ENCODE measurements at regions not wholly inside any gene's neighbourhood (a gene's known extent, or its start where the extent isn't known, plus 50 kb on each side); places are given as distances from the start of the nearest gene placed in this dataset.

GRCh38 chr17:34045990-34046389, 209.1 kb upstream of the CCL2 start:
- DNase-seq (ENCODE audit: low read depth, low spot score), result no peak
- Histone ChIP-seq H3K9me3 (ENCODE audit: insufficient read depth, low read length) (no peaks in the 10 kb centered on the region), H3K4me1 (ENCODE audit: insufficient read depth, insufficient read length) (no peaks in the 10 kb centered on the region), H3K36me3 (ENCODE audit: insufficient read depth, insufficient read length, low read length) (no peaks in the 10 kb centered on the region), H3K27me3 (ENCODE audit: insufficient read depth, insufficient read length) (no peaks in the 10 kb centered on the region), H3K4me3 (ENCODE audit: insufficient read length, low read depth) (no peak overlapping the region), H3K9ac (ENCODE audit: insufficient read length, low read depth) (no peak overlapping the region)
- TF ChIP-seq SUZ12 (IDR thresholded peaks at IDR 0.05; ENCODE audit: extremely low read depth, insufficient read depth, insufficient read length) (no peak), YY1 (IDR thresholded peaks at IDR 0.05; ENCODE audit: insufficient read depth, insufficient read length) (no peak), ZNF274 (IDR thresholded peaks at IDR 0.05; ENCODE audit: low read depth, low read length) (no peak)

GRCh38 chr17:34051046-34051445, 204.0 kb upstream of the CCL2 start:
- no peaks in the 10 kb centered on the region for H3K4me1 ChIP-seq (ENCODE audit: insufficient read depth, insufficient read length)
- TF ChIP-seq YY1 (IDR thresholded peaks at IDR 0.05; ENCODE audit: insufficient read depth, insufficient read length), result no peak
- no peak for TF ChIP-seq ZNF274 (IDR thresholded peaks at IDR 0.05; ENCODE audit: low read depth, low read length)
- TF ChIP-seq SUZ12 (IDR thresholded peaks at IDR 0.05; ENCODE audit: extremely low read depth, insufficient read depth, insufficient read length), result no peak
- no peaks in the 10 kb centered on the region for H3K9me3 ChIP-seq (ENCODE audit: insufficient read depth, low read length)
- no peaks in the 10 kb centered on the region for H3K27me3 ChIP-seq (ENCODE audit: insufficient read depth, insufficient read length)
- no peak for DNase-seq (ENCODE audit: low read depth, low spot score)
- H3K4me3 ChIP-seq (ENCODE audit: insufficient read length, low read depth), result no peak overlapping the region
- H3K9ac ChIP-seq (ENCODE audit: insufficient read length, low read depth), result no peak overlapping the region
- H3K36me3 ChIP-seq (ENCODE audit: insufficient read depth, insufficient read length, low read length), result no peaks in the 10 kb centered on the region

- Histone ChIP-seq H3K4me1 (ENCODE audit: insufficient read depth, insufficient read length) (no peaks in the 10 kb centered on the region), H3K9ac (ENCODE audit: insufficient read length, low read depth) (no peak overlapping the region), H3K27me3 (ENCODE audit: insufficient read depth, insufficient read length) (no peaks in the 10 kb centered on the region), H3K9me3 (ENCODE audit: insufficient read depth, low read length) (no peaks in the 10 kb centered on the region), H3K4me3 (ENCODE audit: insufficient read length, low read depth) (no peak overlapping the region), H3K36me3 (ENCODE audit: insufficient read depth, insufficient read length, low read length) (no peaks in the 10 kb centered on the region)
- no peak for TF ChIP-seq SUZ12 (IDR thresholded peaks at IDR 0.05; ENCODE audit: extremely low read depth, insufficient read depth, insufficient read length)
- no peak for TF ChIP-seq YY1 (IDR thresholded peaks at IDR 0.05; ENCODE audit: insufficient read depth, insufficient read length)
- TF ChIP-seq ZNF274 (IDR thresholded peaks at IDR 0.05; ENCODE audit: low read depth, low read length), result no peak
- no peak for DNase-seq (ENCODE audit: low read depth, low spot score)
Measured at GRCh38 chr17:34054495-34054894, 200.6 kb upstream of the CCL2 start.

GRCh38 chr17:34055606-34056005, 199.5 kb upstream of the CCL2 start:
- H3K36me3 ChIP-seq (ENCODE audit: insufficient read depth, insufficient read length, low read length), result no peaks in the 10 kb centered on the region
- H3K9ac ChIP-seq (ENCODE audit: insufficient read length, low read depth), result no peak overlapping the region
- no peaks in the 10 kb centered on the region for H3K9me3 ChIP-seq (ENCODE audit: insufficient read depth, low read length)
- no peaks in the 10 kb centered on the region for H3K27me3 ChIP-seq (ENCODE audit: insufficient read depth, insufficient read length)
- no peaks in the 10 kb centered on the region for H3K4me1 ChIP-seq (ENCODE audit: insufficient read depth, insufficient read length)
- no peak for DNase-seq (ENCODE audit: low read depth, low spot score)
- H3K4me3 ChIP-seq (ENCODE audit: insufficient read length, low read depth), result no peak overlapping the region
- no peak for TF ChIP-seq SUZ12 (IDR thresholded peaks at IDR 0.05; ENCODE audit: extremely low read depth, insufficient read depth, insufficient read length)
- no peak for TF ChIP-seq ZNF274 (IDR thresholded peaks at IDR 0.05; ENCODE audit: low read depth, low read length)
- TF ChIP-seq YY1 (IDR thresholded peaks at IDR 0.05; ENCODE audit: insufficient read depth, insufficient read length), result no peak

GRCh38 chr17:34059423-34060220, 195.5 kb upstream of the CCL2 start:
- no peaks in the 10 kb centered on the region for H3K4me1 ChIP-seq (ENCODE audit: insufficient read depth, insufficient read length)
- no peaks in the 10 kb centered on the region for H3K9me3 ChIP-seq (ENCODE audit: insufficient read depth, low read length)
- H3K36me3 ChIP-seq (ENCODE audit: insufficient read depth, insufficient read length, low read length), result no peaks in the 10 kb centered on the region
- TF ChIP-seq SUZ12 (IDR thresholded peaks at IDR 0.05; ENCODE audit: extremely low read depth, insufficient read depth, insufficient read length) (no peak), YY1 (IDR thresholded peaks at IDR 0.05; ENCODE audit: insufficient read depth, insufficient read length) (no peak)
- no peak overlapping the region for H3K9ac ChIP-seq (ENCODE audit: insufficient read length, low read depth)
- no peaks in the 10 kb centered on the region for H3K27me3 ChIP-seq (ENCODE audit: insufficient read depth, insufficient read length)
- no peak overlapping the region for H3K4me3 ChIP-seq (ENCODE audit: insufficient read length, low read depth)
- no peak for DNase-seq (ENCODE audit: low read depth, low spot score)

GRCh38 chr17:34066528-34066927, 188.6 kb upstream of the CCL2 start:
- no peaks in the 10 kb centered on the region for H3K4me1 ChIP-seq (ENCODE audit: insufficient read depth, insufficient read length)

GRCh38 chr17:34067011-34067410, 188.1 kb upstream of the CCL2 start:
- no peaks in the 10 kb centered on the region for H3K36me3 ChIP-seq (ENCODE audit: insufficient read depth, insufficient read length, low read length)
- no peak for TF ChIP-seq YY1 (IDR thresholded peaks at IDR 0.05; ENCODE audit: insufficient read depth, insufficient read length)
- TF ChIP-seq SUZ12 (IDR thresholded peaks at IDR 0.05; ENCODE audit: extremely low read depth, insufficient read depth, insufficient read length), result no peak
- no peak for TF ChIP-seq ZNF274 (IDR thresholded peaks at IDR 0.05; ENCODE audit: low read depth, low read length)
- H3K9me3 ChIP-seq (ENCODE audit: insufficient read depth, low read length), result no peaks in the 10 kb centered on the region
- no peaks in the 10 kb centered on the region for H3K27me3 ChIP-seq (ENCODE audit: insufficient read depth, insufficient read length)
- H3K9ac ChIP-seq (ENCODE audit: insufficient read length, low read depth), result no peak overlapping the region
- H3K4me1 ChIP-seq (ENCODE audit: insufficient read depth, insufficient read length), result no peaks in the 10 kb centered on the region
- DNase-seq (ENCODE audit: low read depth, low spot score), result no peak
- H3K4me3 ChIP-seq (ENCODE audit: insufficient read length, low read depth), result no peak overlapping the region

More at GRCh38 chr17:34066528-34066927, 188.6 kb upstream of the CCL2 start:
- Histone ChIP-seq H3K27me3 (ENCODE audit: insufficient read depth, insufficient read length) (no peaks in the 10 kb centered on the region), H3K9ac (ENCODE audit: insufficient read length, low read depth) (no peak overlapping the region), H3K9me3 (ENCODE audit: insufficient read depth, low read length) (no peaks in the 10 kb centered on the region), H3K36me3 (ENCODE audit: insufficient read depth, insufficient read length, low read length) (no peaks in the 10 kb centered on the region), H3K4me3 (ENCODE audit: insufficient read length, low read depth) (no peak overlapping the region)
- no peak for DNase-seq (ENCODE audit: low read depth, low spot score)
- TF ChIP-seq ZNF274 (IDR thresholded peaks at IDR 0.05; ENCODE audit: low read depth, low read length) (no peak), SUZ12 (IDR thresholded peaks at IDR 0.05; ENCODE audit: extremely low read depth, insufficient read depth, insufficient read length) (no peak), YY1 (IDR thresholded peaks at IDR 0.05; ENCODE audit: insufficient read depth, insufficient read length) (no peak)
